Bronchial epithelial cell (primary cell): ENCODE measurements at regions not wholly inside any gene's neighbourhood (a gene's known extent, or its start where the extent isn't known, plus 50 kb on each side); places are given as distances from the start of the nearest gene placed in this dataset.

Experiments used
- DNase-seq: peaks from one replicate; pipeline ENCODE4 v3.0.0-alpha.2; 2010; ENCODE audit warnings: low read depth
- FAIRE-seq: peaks from 2 replicates; lab custom pipeline; 2011; peaks lifted over from hg19 to GRCh38; lab: Jason Lieb, UNC
- H3K27me3 ChIP-seq: 2 replicates; pipeline ENCODE4 v1.5.1; 2011; ENCODE audit warnings: low read length; ENCODE audit not compliant: control insufficient read depth, insufficient read depth
- H3K36me3 ChIP-seq: 2 replicates; pipeline ENCODE4 v1.5.1; 2011; ENCODE audit warnings: low read length; ENCODE audit not compliant: control insufficient read depth, insufficient read depth
- H3K4me3 ChIP-seq: 2 replicates; pipeline ENCODE4 v1.5.1; 2011; ENCODE audit warnings: mild to moderate bottlenecking, low read depth, low read length, control low read depth
- TF ChIP-seq, protein P1 (sequence below): IDR thresholded peaks from 2 replicates; pipeline ENCODE4 v1.5.1; 2011; ENCODE audit warnings: mild to moderate bottlenecking, moderate library complexity, low read length, control low read depth, inconsistent platforms; ENCODE audit not compliant: insufficient read depth, severe bottlenecking

DNA sequence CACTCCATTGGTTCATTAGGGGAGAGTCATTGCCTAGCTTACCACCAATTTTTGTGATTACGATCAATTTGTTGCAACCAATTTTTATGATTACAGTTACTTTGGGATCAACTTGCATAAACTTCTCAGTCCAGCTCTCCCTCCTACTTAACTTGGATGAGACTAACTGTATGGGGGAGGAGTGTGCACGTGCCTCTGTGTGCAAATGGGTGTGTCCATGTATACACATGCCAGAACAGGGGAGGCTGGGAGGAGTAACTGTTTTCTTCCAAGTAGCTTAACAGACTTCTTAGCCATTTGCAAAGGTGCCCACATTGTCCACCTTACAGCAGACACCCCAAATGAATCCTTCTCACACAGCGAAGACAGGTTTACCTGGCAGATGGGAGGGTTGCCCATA lies 117.7 kb upstream of the VCX3B start:
- no peak for DNase-seq
- peak; percentile 90 for FAIRE-seq
- no peaks in the 10 kb centered on the region for H3K36me3 ChIP-seq
- no peak overlapping the region for H3K4me3 ChIP-seq
- no peaks in the 10 kb centered on the region for H3K27me3 ChIP-seq
- TF ChIP-seq, protein P1, sequence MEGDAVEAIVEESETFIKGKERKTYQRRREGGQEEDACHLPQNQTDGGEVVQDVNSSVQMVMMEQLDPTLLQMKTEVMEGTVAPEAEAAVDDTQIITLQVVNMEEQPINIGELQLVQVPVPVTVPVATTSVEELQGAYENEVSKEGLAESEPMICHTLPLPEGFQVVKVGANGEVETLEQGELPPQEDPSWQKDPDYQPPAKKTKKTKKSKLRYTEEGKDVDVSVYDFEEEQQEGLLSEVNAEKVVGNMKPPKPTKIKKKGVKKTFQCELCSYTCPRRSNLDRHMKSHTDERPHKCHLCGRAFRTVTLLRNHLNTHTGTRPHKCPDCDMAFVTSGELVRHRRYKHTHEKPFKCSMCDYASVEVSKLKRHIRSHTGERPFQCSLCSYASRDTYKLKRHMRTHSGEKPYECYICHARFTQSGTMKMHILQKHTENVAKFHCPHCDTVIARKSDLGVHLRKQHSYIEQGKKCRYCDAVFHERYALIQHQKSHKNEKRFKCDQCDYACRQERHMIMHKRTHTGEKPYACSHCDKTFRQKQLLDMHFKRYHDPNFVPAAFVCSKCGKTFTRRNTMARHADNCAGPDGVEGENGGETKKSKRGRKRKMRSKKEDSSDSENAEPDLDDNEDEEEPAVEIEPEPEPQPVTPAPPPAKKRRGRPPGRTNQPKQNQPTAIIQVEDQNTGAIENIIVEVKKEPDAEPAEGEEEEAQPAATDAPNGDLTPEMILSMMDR, result no peak

DNA sequence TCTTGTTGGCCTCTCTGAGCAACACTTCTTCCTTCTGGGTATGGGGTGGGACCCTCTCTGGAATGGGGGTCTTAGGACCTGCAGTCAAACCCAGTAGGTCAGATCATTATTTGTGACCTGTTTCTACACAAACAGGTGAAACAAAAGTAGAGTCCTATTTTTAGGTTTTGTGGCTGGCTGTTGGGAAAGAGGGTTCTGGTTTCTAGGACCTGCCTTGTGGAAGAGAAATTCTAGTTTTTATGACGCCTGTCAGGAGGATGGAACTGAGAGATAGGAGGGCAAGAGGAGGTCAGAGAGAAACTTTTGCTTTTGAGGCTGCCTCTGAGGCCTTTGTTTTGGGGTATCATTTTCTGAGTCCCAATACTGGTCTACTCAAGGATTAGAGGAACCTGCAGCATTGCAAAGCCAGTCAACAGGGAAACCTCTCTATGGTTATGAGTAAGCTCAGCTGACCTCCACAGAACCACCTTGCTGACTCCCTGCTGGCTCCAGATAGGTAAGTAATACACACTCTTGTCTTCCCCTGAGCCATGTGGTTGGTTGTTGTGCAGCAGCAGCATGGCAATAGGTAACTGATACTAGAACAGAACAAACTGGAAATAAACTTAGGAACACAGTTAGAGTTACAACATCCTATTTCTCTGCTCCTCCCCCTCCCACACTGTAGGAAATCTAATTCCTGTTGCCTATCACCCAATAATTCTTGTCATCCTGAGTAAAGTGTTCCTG lies 114.7 kb upstream of the VCX3B start:
- TF ChIP-seq, protein P1, result no peak
- Histone ChIP-seq H3K27me3 (no peaks in the 10 kb centered on the region), H3K36me3 (no peaks in the 10 kb centered on the region), H3K4me3 (no peak overlapping the region)
- DNase-seq (no peak), FAIRE-seq (no peak)

DNA sequence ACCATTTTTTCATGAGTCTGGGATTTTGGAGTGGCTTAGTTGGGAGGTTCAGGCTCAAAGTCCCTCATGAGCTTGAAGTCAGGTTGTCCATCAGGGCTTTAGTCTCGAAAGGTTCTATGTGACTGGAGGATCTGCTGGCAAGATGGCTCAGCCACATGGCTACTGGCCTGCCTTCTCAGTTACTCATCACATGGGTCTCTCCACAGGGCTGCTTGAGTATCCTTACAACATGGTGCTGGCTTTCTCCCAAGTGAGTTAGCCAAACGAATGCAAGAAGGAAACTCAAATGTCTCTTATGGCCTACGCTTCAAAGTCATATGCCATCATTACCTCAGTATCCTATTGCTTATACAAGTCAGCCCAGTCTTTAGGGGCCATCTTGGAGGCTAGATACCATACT lies 106.3 kb upstream of the VCX3B start:
- FAIRE-seq, result no peak
- H3K27me3 ChIP-seq, result no peaks in the 10 kb centered on the region
- TF ChIP-seq, protein P1, result no peak
- no peak overlapping the region for H3K4me3 ChIP-seq
- H3K36me3 ChIP-seq, result no peaks in the 10 kb centered on the region
- DNase-seq, result no peak

GRCh38 chrX:8364369-8365141 lies 100.1 kb upstream of the VCX3B start:
- Histone ChIP-seq H3K36me3 (no peaks in the 10 kb centered on the region), H3K4me3 (no peak overlapping the region), H3K27me3 (no peaks in the 10 kb centered on the region)
- TF ChIP-seq, protein P1, result peak; percentile 46
- FAIRE-seq, result no peak
- DNase-seq, result peak; percentile 76

GRCh38 chrX:8366481-8366880 lies 98.1 kb upstream of the VCX3B start:
- no peaks in the 10 kb centered on the region for H3K27me3 ChIP-seq
- no peak overlapping the region for H3K4me3 ChIP-seq
- TF ChIP-seq, protein P1, result no peak
- no peak for FAIRE-seq
- DNase-seq, result no peak
- no peaks in the 10 kb centered on the region for H3K36me3 ChIP-seq
